ENCODE measurements at regions not wholly inside any gene's neighbourhood (a gene's known extent, or its start where the extent isn't known, plus 50 kb on each side); places are given as distances from the start of the nearest gene placed in this dataset.

DNA sequence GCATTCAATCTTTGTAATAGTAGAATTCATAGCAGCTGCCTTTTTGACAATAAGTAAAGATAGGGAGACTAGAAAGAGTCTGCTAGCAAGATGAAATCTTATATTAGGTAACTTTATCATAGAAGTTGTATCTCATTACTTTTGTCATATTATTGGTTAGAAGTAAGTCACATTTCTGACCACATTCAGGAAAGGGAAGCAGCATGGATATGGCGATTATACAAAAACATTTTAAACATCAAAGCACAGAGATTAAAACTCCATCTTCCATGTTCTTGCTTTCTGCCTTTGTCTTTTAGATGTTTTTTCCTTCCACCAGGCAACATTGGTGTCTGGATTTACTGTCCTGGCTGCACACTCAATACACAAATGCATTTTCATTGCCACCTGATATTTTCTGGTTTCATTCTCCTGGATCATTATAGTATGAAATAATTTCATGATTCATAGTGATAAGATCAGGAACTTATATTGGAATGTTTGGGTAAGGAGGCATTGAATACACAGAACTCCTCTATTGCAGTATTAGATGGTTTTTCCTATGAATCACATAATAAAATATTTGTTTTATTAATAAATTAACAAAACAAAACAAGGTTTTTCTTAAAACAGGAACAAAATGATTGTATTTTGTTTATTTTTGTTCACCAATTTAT, 1460.3 kb upstream of the CADM2 start:
- intact Hi-C loops (cut with micrococcal nuclease): no loop called here
- Mint-ChIP-seq H3K27me3 (ENCODE audit: low read depth in 2 of 2) (no peaks in the 10 kb centered on the region), H3K9me3 (peaks cover 3 to 6% of the 10 kb centered on the region in 2 donors), H3K27ac (no peak overlapping the region), H3K36me3 (no peaks in the 10 kb centered on the region), H3K4me3 (no peak overlapping the region), H3K4me1 (no peaks in the 10 kb centered on the region)
- ATAC-seq (no peak), DNase-seq (no peak)
- WGBS (ENCODE audit: insufficient coverage): 29% methylated on average over 1 of the region's 1 CpG
- Histone ChIP-seq H3K27me3 (ENCODE audit: control insufficient read depth, insufficient read depth, low read length) (no peaks in the 10 kb centered on the region), H3K27ac (ENCODE audit: low read length) (no peak overlapping the region), H3K9me3 (ENCODE audit: control insufficient read depth, insufficient read depth, low read length) (peaks cover 20% of the 10 kb centered on the region), H3K4me1 (ENCODE audit: control insufficient read depth, insufficient read depth, low read length) (no peaks in the 10 kb centered on the region), H3K36me3 (ENCODE audit: control insufficient read depth, insufficient read depth, low read length) (no peaks in the 10 kb centered on the region), H3K4me3 (ENCODE audit: low read length) (no peak overlapping the region)
- TF ChIP-seq, protein P1, sequence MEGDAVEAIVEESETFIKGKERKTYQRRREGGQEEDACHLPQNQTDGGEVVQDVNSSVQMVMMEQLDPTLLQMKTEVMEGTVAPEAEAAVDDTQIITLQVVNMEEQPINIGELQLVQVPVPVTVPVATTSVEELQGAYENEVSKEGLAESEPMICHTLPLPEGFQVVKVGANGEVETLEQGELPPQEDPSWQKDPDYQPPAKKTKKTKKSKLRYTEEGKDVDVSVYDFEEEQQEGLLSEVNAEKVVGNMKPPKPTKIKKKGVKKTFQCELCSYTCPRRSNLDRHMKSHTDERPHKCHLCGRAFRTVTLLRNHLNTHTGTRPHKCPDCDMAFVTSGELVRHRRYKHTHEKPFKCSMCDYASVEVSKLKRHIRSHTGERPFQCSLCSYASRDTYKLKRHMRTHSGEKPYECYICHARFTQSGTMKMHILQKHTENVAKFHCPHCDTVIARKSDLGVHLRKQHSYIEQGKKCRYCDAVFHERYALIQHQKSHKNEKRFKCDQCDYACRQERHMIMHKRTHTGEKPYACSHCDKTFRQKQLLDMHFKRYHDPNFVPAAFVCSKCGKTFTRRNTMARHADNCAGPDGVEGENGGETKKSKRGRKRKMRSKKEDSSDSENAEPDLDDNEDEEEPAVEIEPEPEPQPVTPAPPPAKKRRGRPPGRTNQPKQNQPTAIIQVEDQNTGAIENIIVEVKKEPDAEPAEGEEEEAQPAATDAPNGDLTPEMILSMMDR (IDR thresholded peaks at IDR 0.05): no peak

DNA sequence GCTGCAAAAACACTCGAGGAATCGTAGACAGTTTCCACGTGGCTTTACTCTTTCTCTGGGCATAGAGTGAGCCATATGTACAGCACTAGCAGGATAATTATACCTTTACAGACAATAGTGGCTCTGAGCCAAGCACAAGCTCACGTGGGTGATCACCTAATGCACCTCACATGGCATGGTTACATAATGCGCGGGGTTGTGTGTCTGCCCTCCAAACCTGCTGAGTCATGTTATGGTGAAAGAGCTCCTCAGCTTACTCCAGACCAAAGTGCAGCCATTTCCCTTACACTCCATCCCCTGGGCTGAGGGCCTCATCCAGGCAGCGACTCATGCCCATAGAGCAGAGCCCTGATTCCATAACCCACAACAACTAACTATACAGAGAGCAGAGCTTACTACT, 1458.4 kb upstream of the CADM2 start:
- DNase-seq (no peak), ATAC-seq (peak in 1 of 3 donors; percentile 17)
- Histone ChIP-seq H3K4me3 (ENCODE audit: low read length) (no peak overlapping the region), H3K4me1 (ENCODE audit: control insufficient read depth, insufficient read depth, low read length) (no peaks in the 10 kb centered on the region), H3K36me3 (ENCODE audit: control insufficient read depth, insufficient read depth, low read length) (no peaks in the 10 kb centered on the region), H3K9me3 (ENCODE audit: control insufficient read depth, insufficient read depth, low read length) (peaks cover 22% of the 10 kb centered on the region), H3K27ac (ENCODE audit: low read length) (no peak overlapping the region), H3K27me3 (ENCODE audit: control insufficient read depth, insufficient read depth, low read length) (no peaks in the 10 kb centered on the region)
- TF ChIP-seq, protein P1 (IDR thresholded peaks at IDR 0.05): no peak
- H3K4me3 Mint-ChIP-seq: no peak overlapping the region
- WGBS (ENCODE audit: insufficient coverage): 89% methylated on average over 7 of the region's 7 CpGs
- H3K9me3 Mint-ChIP-seq: peaks cover 3% of the 10 kb centered on the region in 2 donors
- H3K4me1 Mint-ChIP-seq: no peaks in the 10 kb centered on the region
- H3K27ac Mint-ChIP-seq: no peak overlapping the region
- H3K36me3 Mint-ChIP-seq: no peaks in the 10 kb centered on the region
- intact Hi-C loops (cut with micrococcal nuclease): no loop called here
- no peaks in the 10 kb centered on the region for H3K27me3 Mint-ChIP-seq (ENCODE audit: low read depth in 2 of 2)

DNA sequence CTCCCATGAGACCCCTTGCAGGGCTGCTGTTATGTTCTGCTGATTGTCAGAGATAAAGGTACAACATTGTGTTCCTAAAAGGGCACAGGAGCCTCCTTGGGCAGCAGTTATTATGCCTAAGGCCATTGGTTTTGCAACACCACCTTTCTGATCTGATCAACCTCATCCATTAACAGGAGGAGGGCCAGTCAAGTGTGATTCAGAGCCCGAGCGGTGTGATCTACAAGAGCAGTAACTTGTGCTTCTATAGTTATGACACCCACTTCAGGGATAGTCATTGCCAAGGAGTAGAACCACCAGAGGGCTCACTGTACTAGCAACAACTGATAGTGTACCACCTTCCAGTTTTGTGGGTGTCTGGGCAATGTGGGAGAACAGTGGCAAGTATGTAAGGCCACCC, 1457.9 kb upstream of the CADM2 start:
- Histone ChIP-seq H3K27me3 (ENCODE audit: control insufficient read depth, insufficient read depth, low read length) (no peaks in the 10 kb centered on the region), H3K36me3 (ENCODE audit: control insufficient read depth, insufficient read depth, low read length) (no peaks in the 10 kb centered on the region), H3K4me1 (ENCODE audit: control insufficient read depth, insufficient read depth, low read length) (no peaks in the 10 kb centered on the region), H3K4me3 (ENCODE audit: low read length) (no peak overlapping the region), H3K27ac (ENCODE audit: low read length) (no peak overlapping the region), H3K9me3 (ENCODE audit: control insufficient read depth, insufficient read depth, low read length) (peaks cover 22% of the 10 kb centered on the region)
- Mint-ChIP-seq H3K27me3 (ENCODE audit: low read depth in 2 of 2) (no peaks in the 10 kb centered on the region), H3K36me3 (no peaks in the 10 kb centered on the region), H3K4me1 (no peaks in the 10 kb centered on the region), H3K9me3 (peaks cover 3 to 5% of the 10 kb centered on the region in 2 donors), H3K27ac (no peak overlapping the region), H3K4me3 (no peak overlapping the region)
- TF ChIP-seq, protein P1 (IDR thresholded peaks at IDR 0.05): no peak
- no peak for ATAC-seq
- 40% methylated on average over 2 of the region's 2 CpGs for WGBS (ENCODE audit: insufficient coverage)
- no peak for DNase-seq
- intact Hi-C loops (cut with micrococcal nuclease): no loop called here

DNA sequence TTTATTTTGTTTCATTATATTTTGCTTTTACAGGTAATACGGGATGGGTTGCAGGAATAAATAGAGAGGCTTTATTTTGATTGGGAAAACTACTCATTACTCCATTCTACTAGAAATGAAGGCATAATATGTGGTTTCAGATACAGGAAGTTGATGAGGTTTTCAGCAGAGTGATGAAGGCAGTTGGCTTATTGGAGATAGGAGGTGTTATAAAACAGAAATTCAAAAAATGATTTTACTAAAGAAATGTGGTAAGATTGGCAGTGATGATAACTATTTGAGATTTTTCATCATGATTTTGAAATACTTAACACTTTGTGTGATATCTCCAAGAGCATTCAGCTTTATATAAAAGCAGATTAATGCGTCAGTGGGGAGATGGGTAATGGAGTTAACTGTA, 1445.7 kb upstream of the CADM2 start:
- Mint-ChIP-seq H3K4me1 (no peaks in the 10 kb centered on the region), H3K27ac (no peak overlapping the region), H3K9me3 (peaks cover 21 to 29% of the 10 kb centered on the region in 2 donors), H3K27me3 (ENCODE audit: low read depth in 2 of 2) (no peaks in the 10 kb centered on the region), H3K4me3 (no peak overlapping the region), H3K36me3 (no peaks in the 10 kb centered on the region)
- ATAC-seq: no peak
- Histone ChIP-seq H3K36me3 (ENCODE audit: control insufficient read depth, insufficient read depth, low read length) (no peaks in the 10 kb centered on the region), H3K4me1 (ENCODE audit: control insufficient read depth, insufficient read depth, low read length) (no peaks in the 10 kb centered on the region), H3K27me3 (ENCODE audit: control insufficient read depth, insufficient read depth, low read length) (no peaks in the 10 kb centered on the region), H3K27ac (ENCODE audit: low read length) (no peak overlapping the region), H3K4me3 (ENCODE audit: low read length) (no peak overlapping the region), H3K9me3 (ENCODE audit: control insufficient read depth, insufficient read depth, low read length) (peaks cover 9% of the 10 kb centered on the region)
- 29% methylated on average over 1 of the region's 2 CpGs for WGBS (ENCODE audit: insufficient coverage)
- no peak for DNase-seq
- intact Hi-C loops (cut with micrococcal nuclease): no loop called here
- TF ChIP-seq, protein P1 (IDR thresholded peaks at IDR 0.05): no peak

Measured in natural killer cell (primary cell).